Panc1 (cell line): ENCODE measurements at regions not wholly inside any gene's neighbourhood (a gene's known extent, or its start where the extent isn't known, plus 50 kb on each side); places are given as distances from the start of the nearest gene placed in this dataset.

ENCODE experiments used
- ATAC-seq: fragments of 200-7000 bp; cut with Tn5 transposase; 2 replicates; pipeline ENCODE4 v1.9.1; 2020; ENCODE audit warnings: mild to moderate bottlenecking, moderate library complexity
- BruUV-seq: library from RNA; stranded (reverse); fragments of 400-500 nt; replicated peaks from 2 replicates; lab custom pipeline; 2021; lab: Mats Ljungman, UMichigan
- CTCF ChIA-PET: fragments of 300-600 bp; sonication (Branson Sonifier 250); formaldehyde crosslinking; loops from one replicate; lab custom pipeline; 2022; ENCODE audit warnings: antibody characterized with exemption; lab: Charles Lee
- POLR2A ChIA-PET: fragments of 300-600 bp; sonication (Branson Sonifier 250); formaldehyde crosslinking; loops from one replicate; lab custom pipeline; 2022; ENCODE audit warnings: antibody characterized with exemption; lab: Charles Lee
- DNase-seq: peaks from one replicate; pipeline ENCODE4 v3.0.0-alpha.2; 2010; ENCODE audit warnings: low read depth, low spot score
- H3K27ac ChIP-seq: 2 replicates; pipeline ENCODE4 v1.5.1; 2011; ENCODE audit warnings: mild to moderate bottlenecking, low read length, inconsistent platforms
- H3K27me3 ChIP-seq: fragments of 200-500 bp; sonication (Bioruptor generic); 2 replicates; pipeline ENCODE4 v1.6.0; 2014; ENCODE audit warnings: low read length, inconsistent platforms; ENCODE audit not compliant: control insufficient read depth, insufficient read depth
- H3K36me3 ChIP-seq: fragments of 200-500 bp; sonication (Bioruptor generic); 2 replicates; pipeline ENCODE4 v1.5.1; 2014; ENCODE audit warnings: inconsistent platforms, mild to moderate bottlenecking, low read length, moderate library complexity; ENCODE audit not compliant: control insufficient read depth, insufficient read depth
- H3K4me1 ChIP-seq: 2 replicates; pipeline ENCODE4 v1.5.1; 2011; ENCODE audit warnings: inconsistent platforms, mild to moderate bottlenecking, low read length, moderate library complexity; ENCODE audit not compliant: control insufficient read depth, insufficient read depth
- H3K4me3 ChIP-seq, 2 experiments: 2 replicates each; pipeline ENCODE4 v1.5.1; 2011 to 2012; ENCODE audit warnings: low read depth in 2 of 2, low read length in 2 of 2, mild to moderate bottlenecking in 2 of 2, inconsistent platforms in 1 of 2, moderate library complexity in 1 of 2
- H3K9me3 ChIP-seq: fragments of 200-500 bp; sonication (Bioruptor generic); 2 replicates; pipeline ENCODE4 v1.5.1; 2014; ENCODE audit warnings: low read depth, mild to moderate bottlenecking, inconsistent platforms, low read length, moderate library complexity; ENCODE audit not compliant: control insufficient read depth, insufficient read depth
- CTCF ChIP-seq: fragments of 450-650 bp; IDR thresholded peaks from 2 replicates; pipeline ENCODE4 v1.5.1; 2017; ENCODE audit warnings: mild to moderate bottlenecking
- POLR2AphosphoS5 ChIP-seq: IDR thresholded peaks from 2 replicates; pipeline ENCODE4 v1.6.1; 2012; ENCODE audit warnings: mild to moderate bottlenecking, low read depth, low read length, moderate library complexity
- SIN3A ChIP-seq: IDR thresholded peaks from 2 replicates; pipeline ENCODE4 v1.6.1; 2012; ENCODE audit warnings: low read depth, mild to moderate bottlenecking, low read length, moderate library complexity, borderline replicate concordance; ENCODE audit not compliant: insufficient read depth
- TCF7L2 ChIP-seq: IDR thresholded peaks from 2 replicates; pipeline ENCODE4 v1.6.1; 2011; ENCODE audit warnings: mild to moderate bottlenecking, low read depth, low read length, inconsistent platforms
- in situ Hi-C: cut with HindIII; loops from 2 replicates; pipeline ENCODE4 v1.10.0; 2016; ENCODE audit warnings: low sequenced_read_pairs, low pct_unique_long_range_greater_than_20kb
- intact Hi-C: fragments of 100-400 bp; cut with micrococcal nuclease; formaldehyde crosslinking; loops from one replicate; pipeline ENCODE4 v1.10.0; 2022; ENCODE audit not compliant: unreplicated experiment
- TF ChIP-seq, protein P1 (sequence below), 2 experiments: IDR thresholded peaks; 2 replicates each; pipeline ENCODE4 v1.6.1; 2011 to 2012; ENCODE audit warnings: low read depth in 2 of 2, control low read depth in 1 of 2, low read length in 1 of 2, mild to moderate bottlenecking in 1 of 2, moderate library complexity in 1 of 2; ENCODE audit not compliant: insufficient read depth in 1 of 2

DNA sequence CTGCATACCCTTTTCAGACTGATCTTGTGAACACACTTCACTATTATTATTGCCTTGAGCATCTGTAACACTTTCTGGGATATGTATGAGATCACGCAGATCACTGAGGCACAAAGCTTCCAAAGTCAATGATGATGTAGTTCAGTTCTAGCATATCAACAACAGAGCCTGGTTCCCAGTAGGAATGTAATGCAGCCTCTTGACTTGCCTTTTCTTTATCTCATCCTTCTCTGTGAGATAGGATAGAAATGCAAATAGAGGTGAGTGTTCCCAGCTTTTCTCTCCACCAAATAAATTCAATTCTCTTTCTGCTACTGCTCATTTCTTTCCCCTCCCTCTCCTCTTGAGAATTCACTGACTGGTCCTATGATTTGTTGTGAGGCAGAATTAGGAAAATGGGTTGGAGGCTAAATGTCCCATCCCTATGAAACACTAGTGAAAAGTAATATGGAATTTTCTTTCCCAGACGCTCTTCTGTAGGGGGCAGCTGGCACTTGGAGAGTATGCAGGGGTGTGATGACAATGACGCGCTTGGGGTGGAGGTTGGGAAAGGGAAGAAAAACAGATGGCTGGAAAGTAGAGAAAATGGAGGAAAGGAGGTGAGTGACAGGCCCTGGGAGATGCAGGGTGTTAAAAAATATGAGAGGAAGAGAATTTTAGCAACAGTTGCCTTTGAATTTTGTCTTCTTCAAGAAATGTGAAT lies 96.0 kb upstream of the TMTC1 start:
- H3K4me1 ChIP-seq = no peaks in the 10 kb centered on the region
- H3K9me3 ChIP-seq = no peaks in the 10 kb centered on the region
- H3K27me3 ChIP-seq = no peaks in the 10 kb centered on the region
- H3K27ac ChIP-seq = no peak overlapping the region
- POLR2A ChIA-PET = no interaction called here
- ATAC-seq (no peak), DNase-seq (no peak)
- intact Hi-C loops (no loop called here), in situ Hi-C loops (no loop called here)
- CTCF ChIA-PET = no interaction called here
- H3K36me3 ChIP-seq = no peaks in the 10 kb centered on the region
- TF ChIP-seq TCF7L2 (no peak), POLR2AphosphoS5 (no peak), SIN3A (no peak), CTCF (no peak)
- TF ChIP-seq, protein P1, sequence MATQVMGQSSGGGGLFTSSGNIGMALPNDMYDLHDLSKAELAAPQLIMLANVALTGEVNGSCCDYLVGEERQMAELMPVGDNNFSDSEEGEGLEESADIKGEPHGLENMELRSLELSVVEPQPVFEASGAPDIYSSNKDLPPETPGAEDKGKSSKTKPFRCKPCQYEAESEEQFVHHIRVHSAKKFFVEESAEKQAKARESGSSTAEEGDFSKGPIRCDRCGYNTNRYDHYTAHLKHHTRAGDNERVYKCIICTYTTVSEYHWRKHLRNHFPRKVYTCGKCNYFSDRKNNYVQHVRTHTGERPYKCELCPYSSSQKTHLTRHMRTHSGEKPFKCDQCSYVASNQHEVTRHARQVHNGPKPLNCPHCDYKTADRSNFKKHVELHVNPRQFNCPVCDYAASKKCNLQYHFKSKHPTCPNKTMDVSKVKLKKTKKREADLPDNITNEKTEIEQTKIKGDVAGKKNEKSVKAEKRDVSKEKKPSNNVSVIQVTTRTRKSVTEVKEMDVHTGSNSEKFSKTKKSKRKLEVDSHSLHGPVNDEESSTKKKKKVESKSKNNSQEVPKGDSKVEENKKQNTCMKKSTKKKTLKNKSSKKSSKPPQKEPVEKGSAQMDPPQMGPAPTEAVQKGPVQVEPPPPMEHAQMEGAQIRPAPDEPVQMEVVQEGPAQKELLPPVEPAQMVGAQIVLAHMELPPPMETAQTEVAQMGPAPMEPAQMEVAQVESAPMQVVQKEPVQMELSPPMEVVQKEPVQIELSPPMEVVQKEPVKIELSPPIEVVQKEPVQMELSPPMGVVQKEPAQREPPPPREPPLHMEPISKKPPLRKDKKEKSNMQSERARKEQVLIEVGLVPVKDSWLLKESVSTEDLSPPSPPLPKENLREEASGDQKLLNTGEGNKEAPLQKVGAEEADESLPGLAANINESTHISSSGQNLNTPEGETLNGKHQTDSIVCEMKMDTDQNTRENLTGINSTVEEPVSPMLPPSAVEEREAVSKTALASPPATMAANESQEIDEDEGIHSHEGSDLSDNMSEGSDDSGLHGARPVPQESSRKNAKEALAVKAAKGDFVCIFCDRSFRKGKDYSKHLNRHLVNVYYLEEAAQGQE (IDR thresholded peaks at IDR 0.05; ENCODE audit: insufficient read depth in 1 of 2, low read depth in 2 of 2, low read length in 1 of 2) = no peak
- no peak overlapping the region for H3K4me3 ChIP-seq
- no TSS peak for BruUV-seq

- ATAC-seq (no peak), DNase-seq (no peak)
- ChIA-PET POLR2A (interaction anchor here (0.6 kb wide), 1 partner anchor 711 kb away, joined by 6 read pairs; no protein-coding TSS in a partner anchor), CTCF (no interaction called here)
- Histone ChIP-seq H3K4me3 (no peak overlapping the region), H3K27me3 (no peaks in the 10 kb centered on the region), H3K36me3 (no peaks in the 10 kb centered on the region), H3K4me1 (no peaks in the 10 kb centered on the region), H3K9me3 (no peaks in the 10 kb centered on the region), H3K27ac (no peak overlapping the region)
- BruUV-seq = no TSS peak
- intact Hi-C loops (no loop called here), in situ Hi-C loops (no loop called here)
- TF ChIP-seq TCF7L2 = no peak
- no peak for TF ChIP-seq SIN3A
- TF ChIP-seq POLR2AphosphoS5 = no peak
- no peak for TF ChIP-seq CTCF
- TF ChIP-seq, protein P1 (IDR thresholded peaks at IDR 0.05; ENCODE audit: insufficient read depth in 1 of 2, low read depth in 2 of 2, low read length in 1 of 2) = no peak
Measured at GRCh38 chr12:29869946-29870345, 86.2 kb upstream of the TMTC1 start.
